HUES64 (cell line): ENCODE measurements at regions not wholly inside any gene's neighbourhood (a gene's known extent, or its start where the extent isn't known, plus 50 kb on each side); places are given as distances from the start of the nearest gene placed in this dataset.

Experiments used
- H3K27ac ChIP-seq: 2 replicates; pipeline ENCODE4 v1.7.0; 2013; ENCODE audit warnings: low read depth, low read length, inconsistent platforms
- H3K27me3 ChIP-seq: 2 replicates; pipeline ENCODE4 v1.6.1; 2013; ENCODE audit warnings: mild to moderate bottlenecking, low read length; ENCODE audit not compliant: insufficient read depth
- H3K36me3 ChIP-seq: 2 replicates; pipeline ENCODE4 v1.6.1; 2013; ENCODE audit warnings: mild to moderate bottlenecking, low read length; ENCODE audit not compliant: insufficient read depth
- H3K4me1 ChIP-seq: 2 replicates; pipeline ENCODE4 v1.6.1; 2013; ENCODE audit warnings: mild to moderate bottlenecking, low read length, moderate library complexity; ENCODE audit not compliant: insufficient read depth
- H3K4me3 ChIP-seq: 2 replicates; pipeline ENCODE4 v1.5.1; 2013; ENCODE audit warnings: mild to moderate bottlenecking, low read length, moderate library complexity
- H3K9ac ChIP-seq: 2 replicates; pipeline ENCODE4 v1.6.1; 2013; ENCODE audit warnings: mild to moderate bottlenecking, low read depth, low read length
- H3K9me3 ChIP-seq: 2 replicates; pipeline ENCODE4 v1.6.1; 2013; ENCODE audit warnings: low read depth, low read length; ENCODE audit not compliant: insufficient read depth
- WGBS: fragments of 150-250, 120-280 bp; methylation state at CpG from one replicate; pipeline ENCODE4 v1.1.7; 2013; ENCODE audit warnings: missing lambda C conversion rate; 5-methylcytosine and 5-hydroxymethylcytosine counted together

DNA sequence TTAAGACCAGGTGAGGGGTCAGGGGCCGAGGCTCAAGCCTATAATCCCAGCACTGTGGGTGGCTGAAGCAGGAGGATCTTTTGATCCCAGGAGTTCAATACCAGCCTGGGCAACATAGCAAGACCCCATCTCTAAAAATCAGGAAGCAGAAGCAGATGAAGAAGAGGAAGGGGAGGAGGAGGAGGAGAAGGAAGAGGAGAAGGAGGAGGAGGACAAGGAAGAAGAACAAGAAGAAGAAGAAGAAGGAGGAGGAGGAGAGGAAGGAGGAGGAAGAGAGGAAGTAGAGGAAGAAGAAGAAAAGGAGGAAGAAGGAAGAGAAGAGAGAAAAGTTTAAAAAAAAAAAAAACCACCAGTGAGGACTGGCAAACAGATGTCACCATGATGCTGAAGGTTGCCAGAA lies 92.0 kb upstream of the TMEM26 start:
- WGBS = 85% methylated on average over 1 of the region's 1 CpG

DNA sequence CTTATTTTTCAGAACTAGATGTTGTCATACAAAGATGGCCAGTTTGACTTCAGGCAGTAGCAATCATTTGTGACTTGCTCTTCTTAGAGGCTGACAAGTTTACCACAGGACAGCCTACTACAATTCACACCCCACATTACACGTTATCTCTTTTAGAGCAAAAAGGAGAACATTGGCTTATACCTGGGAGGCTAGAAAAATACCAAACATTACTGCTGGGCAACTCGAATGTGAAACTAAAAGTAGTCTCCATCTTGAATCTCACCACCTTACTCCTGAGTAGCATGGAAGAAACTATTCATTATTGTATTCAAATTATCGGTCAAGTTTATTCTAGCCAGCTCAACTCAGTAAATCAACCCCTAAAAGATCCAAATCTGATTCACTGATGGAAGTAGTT lies 90.7 kb upstream of the TMEM26 start:
- H3K27ac ChIP-seq = no peak overlapping the region
- no peak overlapping the region for H3K9ac ChIP-seq
- no peaks in the 10 kb centered on the region for H3K27me3 ChIP-seq
- H3K4me1 ChIP-seq = no peaks in the 10 kb centered on the region
- WGBS = 57% methylated on average over 3 of the region's 3 CpGs
- H3K4me3 ChIP-seq = no peak overlapping the region
- H3K36me3 ChIP-seq = no peaks in the 10 kb centered on the region
- H3K9me3 ChIP-seq = no peaks in the 10 kb centered on the region

More for the DNA sequence above, 92.0 kb upstream of the TMEM26 start:
- Histone ChIP-seq H3K9me3 (no peaks in the 10 kb centered on the region), H3K4me1 (no peaks in the 10 kb centered on the region), H3K27me3 (no peaks in the 10 kb centered on the region), H3K4me3 (no peak overlapping the region), H3K27ac (no peak overlapping the region), H3K9ac (no peak overlapping the region), H3K36me3 (no peaks in the 10 kb centered on the region)

GRCh38 chr10:61542596-61542995 lies 89.4 kb upstream of the TMEM26 start:
- Histone ChIP-seq H3K4me3 (no peak overlapping the region), H3K9me3 (no peaks in the 10 kb centered on the region), H3K9ac (no peak overlapping the region), H3K27ac (no peak overlapping the region), H3K27me3 (no peaks in the 10 kb centered on the region), H3K36me3 (no peaks in the 10 kb centered on the region), H3K4me1 (no peaks in the 10 kb centered on the region)

GRCh38 chr10:61541960-61542359 lies 88.8 kb upstream of the TMEM26 start:
- 100% methylated on average over 1 of the region's 1 CpG for WGBS
- Histone ChIP-seq H3K4me1 (no peaks in the 10 kb centered on the region), H3K4me3 (no peak overlapping the region), H3K36me3 (no peaks in the 10 kb centered on the region), H3K9me3 (no peaks in the 10 kb centered on the region), H3K27ac (no peak overlapping the region), H3K9ac (no peak overlapping the region), H3K27me3 (no peaks in the 10 kb centered on the region)

- H3K4me1 ChIP-seq = no peaks in the 10 kb centered on the region
- 98% methylated on average over 5 of the region's 8 CpGs for WGBS
Observed at GRCh38 chr10:61539876-61540275, 86.7 kb upstream of the TMEM26 start.

DNA sequence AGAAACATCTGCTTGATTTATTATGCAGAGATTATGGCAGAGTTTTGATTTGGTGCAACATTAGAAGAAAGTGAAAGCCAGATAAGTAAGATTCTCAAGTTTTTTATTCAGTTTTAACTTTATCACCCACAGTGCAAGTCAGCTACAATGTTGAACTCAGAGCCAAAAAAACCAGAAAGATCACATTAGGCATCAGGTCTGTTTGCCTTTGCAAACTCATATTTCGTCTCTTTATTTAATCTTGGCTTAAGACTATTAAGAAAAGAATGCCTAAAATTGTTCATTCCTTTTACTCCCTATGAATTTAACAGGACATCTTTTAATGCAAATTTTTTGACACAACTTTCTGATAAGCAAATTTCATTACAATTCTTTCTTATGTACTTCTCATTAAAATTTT lies 76.0 kb upstream of the TMEM26 start:
- no peak overlapping the region for H3K4me3 ChIP-seq
- H3K27ac ChIP-seq = no peak overlapping the region
- H3K36me3 ChIP-seq = no peaks in the 10 kb centered on the region
- H3K9ac ChIP-seq = no peak overlapping the region
- 90% methylated on average over 1 of the region's 1 CpG for WGBS
- no peaks in the 10 kb centered on the region for H3K9me3 ChIP-seq
- H3K4me1 ChIP-seq = no peaks in the 10 kb centered on the region
- H3K27me3 ChIP-seq = no peaks in the 10 kb centered on the region

More at GRCh38 chr10:61539876-61540275, 86.7 kb upstream of the TMEM26 start:
- H3K27me3 ChIP-seq = no peaks in the 10 kb centered on the region
- no peak overlapping the region for H3K4me3 ChIP-seq
- H3K27ac ChIP-seq = no peak overlapping the region
- H3K36me3 ChIP-seq = no peaks in the 10 kb centered on the region
- H3K9ac ChIP-seq = no peak overlapping the region
- no peaks in the 10 kb centered on the region for H3K9me3 ChIP-seq

DNA sequence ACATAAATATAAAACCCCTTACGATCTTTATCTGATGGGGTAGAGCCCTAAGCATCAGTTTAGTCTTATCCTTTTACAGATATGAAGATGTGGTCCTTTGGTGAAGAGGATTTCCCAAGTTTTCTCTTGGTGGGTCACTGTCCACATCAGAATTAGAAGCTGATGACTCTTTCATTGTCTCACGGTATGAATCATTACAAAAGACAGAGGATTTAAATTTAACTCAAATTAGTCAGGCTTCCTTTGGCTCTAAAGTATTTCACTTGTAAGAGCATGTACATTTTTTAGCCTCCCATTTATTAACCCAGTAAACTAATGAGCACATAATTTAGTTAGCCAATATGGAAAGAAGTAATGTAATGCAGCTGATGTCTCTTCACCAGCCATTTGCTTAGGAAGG lies 49.9 kb upstream of the TMEM26 start:
- Histone ChIP-seq H3K9ac (no peak overlapping the region), H3K27me3 (no peaks in the 10 kb centered on the region), H3K4me3 (no peak overlapping the region), H3K36me3 (no peaks in the 10 kb centered on the region), H3K9me3 (no peaks in the 10 kb centered on the region), H3K27ac (no peak overlapping the region), H3K4me1 (no peaks in the 10 kb centered on the region)
- WGBS = 100% methylated on average over 1 of the region's 2 CpGs
